SK-N-SH (cell line): ENCODE measurements at regions not wholly inside any gene's neighbourhood (a gene's known extent, or its start where the extent isn't known, plus 50 kb on each side); places are given as distances from the start of the nearest gene placed in this dataset.

Source experiments
- FOSL2 ChIP-seq: IDR thresholded peaks from 2 replicates; pipeline ENCODE4 v1.4.0; 2012; ENCODE audit warnings: low read depth, mild to moderate bottlenecking, moderate library complexity, borderline replicate concordance
- MXI1 ChIP-seq: IDR thresholded peaks from 2 replicates; pipeline ENCODE4 v1.6.1; 2012; ENCODE audit warnings: mild to moderate bottlenecking, low read depth, low read length, improper control_type of control experiment
- TF ChIP-seq, protein P1 (sequence below): fragments of 200-600 bp; sonication (generic); IDR thresholded peaks from 2 replicates; pipeline ENCODE4 v1.6.1; 2017; ENCODE audit warnings: antibody characterized with exemption, mild to moderate bottlenecking, moderate library complexity

- TF ChIP-seq, protein P1, sequence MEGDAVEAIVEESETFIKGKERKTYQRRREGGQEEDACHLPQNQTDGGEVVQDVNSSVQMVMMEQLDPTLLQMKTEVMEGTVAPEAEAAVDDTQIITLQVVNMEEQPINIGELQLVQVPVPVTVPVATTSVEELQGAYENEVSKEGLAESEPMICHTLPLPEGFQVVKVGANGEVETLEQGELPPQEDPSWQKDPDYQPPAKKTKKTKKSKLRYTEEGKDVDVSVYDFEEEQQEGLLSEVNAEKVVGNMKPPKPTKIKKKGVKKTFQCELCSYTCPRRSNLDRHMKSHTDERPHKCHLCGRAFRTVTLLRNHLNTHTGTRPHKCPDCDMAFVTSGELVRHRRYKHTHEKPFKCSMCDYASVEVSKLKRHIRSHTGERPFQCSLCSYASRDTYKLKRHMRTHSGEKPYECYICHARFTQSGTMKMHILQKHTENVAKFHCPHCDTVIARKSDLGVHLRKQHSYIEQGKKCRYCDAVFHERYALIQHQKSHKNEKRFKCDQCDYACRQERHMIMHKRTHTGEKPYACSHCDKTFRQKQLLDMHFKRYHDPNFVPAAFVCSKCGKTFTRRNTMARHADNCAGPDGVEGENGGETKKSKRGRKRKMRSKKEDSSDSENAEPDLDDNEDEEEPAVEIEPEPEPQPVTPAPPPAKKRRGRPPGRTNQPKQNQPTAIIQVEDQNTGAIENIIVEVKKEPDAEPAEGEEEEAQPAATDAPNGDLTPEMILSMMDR, result no peak
- TF ChIP-seq FOSL2 (no peak), MXI1 (no peak)
These were observed 296.3 kb downstream of the PREX1 start for GRCh38 chr20:48531505-48531904.
